HG03558 (cell line): ENCODE measurements at regions not wholly inside any gene's neighbourhood (a gene's known extent, or its start where the extent isn't known, plus 50 kb on each side); places are given as distances from the start of the nearest gene placed in this dataset.

Source experiments
- ATAC-seq: cut with Tn5 transposase; IDR thresholded peaks from one replicate; pipeline ENCODE4 v1.9.1; 2021; ENCODE audit warnings: moderate number of reproducible peaks; ENCODE audit not compliant: unreplicated experiment; ENCODE audit errors: extremely low read depth

DNA sequence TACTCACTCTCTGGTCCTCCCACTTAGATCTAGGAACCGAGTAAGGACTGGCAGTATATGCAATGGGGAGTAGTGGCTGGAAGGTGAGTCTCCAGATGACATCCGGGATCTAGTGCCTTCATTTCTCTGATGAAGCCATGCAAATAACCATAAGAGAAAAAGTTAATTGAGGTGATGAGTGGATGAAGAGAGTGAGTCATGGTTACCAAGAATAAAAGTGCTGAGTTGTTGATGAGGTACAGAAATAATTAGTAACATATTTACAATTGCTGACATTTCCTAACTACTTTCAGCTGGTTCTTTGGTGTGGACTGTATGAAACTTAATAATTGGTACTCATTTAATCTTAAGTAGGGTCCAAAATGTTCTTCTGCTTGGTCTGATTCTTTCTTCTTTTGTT lies 146.7 kb upstream of the PITX2 start:
- no peak for ATAC-seq

DNA sequence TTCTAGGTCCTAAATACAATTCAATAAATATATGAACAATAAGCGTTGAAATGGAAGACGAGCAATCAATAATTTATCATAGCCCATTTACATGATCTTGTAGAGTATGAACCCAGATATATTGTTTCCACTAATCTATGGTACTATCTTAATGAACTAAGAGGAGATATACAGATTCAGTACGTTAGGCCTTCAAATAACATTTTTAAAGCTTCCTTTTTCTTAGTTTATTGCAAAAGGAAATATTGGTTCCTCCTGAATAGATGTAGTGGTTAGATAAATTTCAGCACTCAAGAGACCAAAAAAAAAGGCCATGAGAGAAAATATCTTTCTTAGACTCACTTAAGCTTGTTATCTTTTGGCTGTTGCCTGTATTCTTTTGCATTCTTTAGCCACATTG lies 147.5 kb upstream of the PITX2 start:
- ATAC-seq, result no peak

- no peak for ATAC-seq
Observed at GRCh38 chr4:110778521-110778920, 155.6 kb upstream of the PITX2 start.

DNA sequence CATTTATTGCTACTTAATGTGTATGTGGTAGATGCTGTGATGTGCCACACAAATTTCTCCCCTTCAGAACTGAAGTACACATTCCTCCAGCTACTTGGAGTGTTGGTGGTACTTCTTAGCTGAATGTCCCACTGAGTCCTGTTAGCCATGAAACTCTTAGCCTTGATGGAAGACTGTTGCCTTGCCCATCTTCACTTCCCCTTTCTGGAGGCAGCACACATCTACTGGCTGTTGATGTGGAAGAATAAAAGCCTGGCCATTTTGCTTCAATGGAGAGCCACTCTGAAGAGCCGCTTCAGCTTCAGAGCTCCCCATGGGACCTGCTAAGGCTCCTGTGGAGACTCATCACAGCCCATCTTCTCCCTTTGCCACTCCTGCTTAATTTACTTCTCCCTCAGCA lies 157.7 kb upstream of the PITX2 start:
- no peak for ATAC-seq

GRCh38 chr4:110781944-110782343 lies 159.1 kb upstream of the PITX2 start:
- no peak for ATAC-seq

DNA sequence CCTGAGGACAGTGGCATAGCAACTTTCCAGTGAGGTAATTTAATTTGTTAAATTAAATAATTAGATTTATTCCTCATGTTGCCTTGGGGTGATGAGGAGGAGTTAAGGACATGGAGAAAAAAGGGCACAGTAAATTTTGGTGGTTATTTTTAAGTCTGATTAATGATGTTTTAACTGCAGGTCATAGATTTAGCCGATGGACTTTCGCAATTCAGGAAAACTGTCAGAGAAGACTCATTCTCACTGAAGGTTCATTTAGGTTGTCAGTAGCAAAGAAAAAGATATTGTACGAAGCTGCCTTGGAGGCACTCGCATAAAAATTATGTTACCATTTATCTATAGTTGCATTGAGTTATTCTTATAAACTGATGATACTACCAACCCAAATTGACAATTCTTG lies 164.2 kb upstream of the PITX2 start:
- ATAC-seq, result no peak

GRCh38 chr4:110787707-110788106 lies 164.8 kb upstream of the PITX2 start:
- no peak for ATAC-seq

GRCh38 chr4:110788302-110788701 lies 165.4 kb upstream of the PITX2 start:
- no peak for ATAC-seq

DNA sequence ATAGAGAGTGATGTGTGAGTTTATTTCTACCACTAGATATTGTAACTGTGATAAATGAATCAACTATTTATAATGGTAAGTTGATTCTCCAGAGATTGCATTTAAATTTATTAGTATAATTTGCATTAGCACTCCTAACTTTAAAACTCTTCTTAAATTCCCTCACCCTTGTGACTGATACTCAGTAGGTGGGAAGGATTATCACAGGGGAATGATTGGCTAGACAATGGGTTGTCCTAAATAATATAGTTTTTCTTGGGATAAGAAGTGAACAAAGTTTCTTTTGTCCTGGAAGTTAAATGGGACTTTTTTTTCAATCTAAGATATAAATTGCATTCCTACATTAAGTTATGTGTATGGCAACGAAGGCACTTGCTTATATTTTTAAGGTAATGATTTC lies 169.2 kb upstream of the PITX2 start:
- no peak for ATAC-seq

DNA sequence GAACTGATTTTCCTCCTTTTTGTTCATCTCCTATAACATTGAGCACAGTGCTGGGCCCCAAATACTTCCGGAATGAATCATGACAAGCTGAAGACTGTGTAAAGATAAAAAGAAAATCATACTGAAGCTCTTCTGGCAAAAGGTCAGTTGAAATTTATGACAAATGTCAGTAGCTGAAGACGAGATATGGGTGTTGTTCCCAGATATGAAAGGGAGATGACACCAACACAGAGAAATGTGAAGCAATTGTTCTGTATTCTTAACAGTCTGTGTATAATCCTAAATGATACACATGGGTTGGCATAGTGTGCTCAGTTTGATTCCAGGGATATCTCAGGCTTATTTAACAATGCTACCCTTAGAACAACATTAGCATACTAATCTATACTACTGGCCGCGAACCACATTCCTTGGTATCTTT lies 170.5 kb upstream of the PITX2 start:
- ATAC-seq, result no peak

GRCh38 chr4:110793890-110794554 lies 171.1 kb upstream of the PITX2 start:
- ATAC-seq, result no peak

DNA sequence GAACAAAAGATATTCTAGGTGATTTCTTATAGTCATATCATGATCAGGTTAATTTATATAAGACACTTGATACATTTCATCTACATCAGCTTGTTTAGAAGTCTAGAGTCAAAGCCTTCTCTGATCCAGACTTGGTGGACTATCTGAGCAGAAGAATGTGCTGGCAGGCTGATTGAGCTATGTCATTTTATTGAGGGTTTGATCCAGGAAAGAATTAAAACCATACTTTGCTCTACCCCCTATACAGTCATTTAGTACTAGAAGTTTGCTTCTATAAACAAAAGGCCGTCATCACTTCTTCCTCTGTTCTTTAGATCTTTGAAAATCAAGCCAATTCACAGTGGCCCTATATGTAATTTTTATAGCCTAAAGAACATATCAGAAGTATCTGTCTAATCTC lies 173.1 kb upstream of the PITX2 start:
- ATAC-seq, result no peak

DNA sequence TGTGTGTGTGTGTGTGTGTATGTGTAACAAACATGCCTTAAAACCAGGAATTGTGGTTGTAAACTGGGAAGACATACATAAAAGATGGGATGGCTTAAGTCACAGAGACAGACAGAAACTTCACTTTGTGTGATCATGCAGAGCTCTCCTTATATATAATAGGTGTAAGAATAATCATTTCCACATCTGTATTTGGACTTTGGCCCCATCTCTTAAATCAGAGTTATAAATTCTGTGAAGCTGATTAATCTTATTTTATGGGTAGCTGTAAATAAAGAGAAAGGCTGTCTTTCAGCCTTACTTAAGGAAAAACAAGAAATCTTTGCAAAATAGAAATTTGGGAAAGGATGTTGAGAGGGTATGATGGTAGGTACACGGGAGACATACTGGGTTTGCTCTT lies 174.6 kb upstream of the PITX2 start:
- no peak for ATAC-seq

DNA sequence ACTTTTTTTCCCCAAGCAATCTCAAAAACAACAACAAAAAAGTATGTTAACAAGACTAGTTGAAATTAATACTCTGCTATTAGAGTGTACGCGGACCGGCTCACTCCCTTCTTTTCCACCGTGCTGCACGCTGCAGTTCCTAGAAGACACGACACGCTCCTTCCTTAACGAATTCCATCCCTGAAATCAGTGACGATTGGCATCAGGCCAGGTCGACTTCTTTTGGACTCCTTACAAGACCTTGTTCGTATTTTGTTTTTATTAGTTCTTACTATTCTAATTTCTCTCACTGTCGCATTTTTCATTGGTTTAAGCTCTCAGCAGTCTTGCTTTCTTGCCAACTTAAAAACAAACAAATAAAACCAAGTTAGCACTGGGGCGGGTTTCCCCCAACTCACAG lies 175.8 kb upstream of the PITX2 start:
- ATAC-seq, result no peak

DNA sequence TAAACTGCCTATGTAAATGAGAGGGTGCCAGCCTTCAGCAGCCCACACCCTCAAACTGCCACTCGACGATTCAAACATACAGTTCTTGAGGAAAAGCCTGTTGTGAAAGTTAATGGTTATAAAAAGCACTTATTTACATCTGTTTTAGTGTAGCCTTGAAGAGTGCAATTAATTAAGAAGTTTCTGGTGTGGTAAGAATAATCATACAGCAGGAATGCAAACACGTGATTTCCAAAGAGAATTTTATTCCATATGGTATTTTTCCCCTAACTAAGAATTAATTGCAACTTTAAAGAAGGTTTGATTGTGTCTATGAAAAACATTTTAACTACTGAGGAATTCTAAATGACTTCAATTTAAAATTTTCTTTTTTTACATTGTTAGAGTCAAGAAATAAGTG lies 176.3 kb upstream of the PITX2 start:
- ATAC-seq, result no peak

- ATAC-seq, result no peak
Observed at GRCh38 chr4:110801591-110801990, 178.7 kb upstream of the PITX2 start.

- no peak for ATAC-seq
Observed at GRCh38 chr4:110808351-110808878, 185.5 kb upstream of the PITX2 start.

DNA sequence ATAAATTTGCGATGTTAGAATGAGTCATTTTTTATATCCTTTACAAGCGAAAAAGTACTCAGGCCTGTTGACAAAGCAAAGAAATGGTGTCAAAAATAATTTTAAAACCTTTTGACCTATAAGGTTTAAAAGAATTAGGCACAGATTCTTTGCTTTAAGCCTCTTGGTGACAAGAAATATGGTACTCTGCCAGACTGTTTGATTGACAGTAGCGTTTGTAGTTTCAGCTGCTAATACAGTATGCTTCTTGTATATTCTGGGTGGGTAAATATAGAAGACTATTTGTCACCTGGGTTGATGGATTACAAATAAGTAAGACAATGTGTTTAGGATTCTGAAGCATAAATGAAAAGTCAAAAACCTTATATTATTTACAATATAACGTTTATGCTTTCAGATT lies 193.1 kb upstream of the PITX2 start:
- no peak for ATAC-seq

DNA sequence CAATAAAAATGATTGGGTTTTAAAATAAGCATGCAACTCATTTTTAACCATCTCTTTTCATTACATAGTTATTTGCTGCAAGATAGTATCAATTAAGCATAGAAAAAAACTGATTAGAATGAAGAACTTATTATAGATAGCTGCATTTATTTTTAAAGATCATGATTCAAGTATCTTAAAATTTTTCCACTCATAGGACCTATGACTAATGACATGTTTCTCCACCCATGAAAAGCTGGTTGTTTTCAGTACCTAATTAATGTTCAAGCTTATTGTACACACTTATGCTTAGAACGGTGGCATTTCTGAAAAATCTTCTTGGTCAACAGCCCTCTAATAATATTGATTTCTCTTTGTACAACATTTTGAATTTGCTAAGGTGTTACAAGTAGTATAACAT lies 193.5 kb upstream of the PITX2 start:
- no peak for ATAC-seq

DNA sequence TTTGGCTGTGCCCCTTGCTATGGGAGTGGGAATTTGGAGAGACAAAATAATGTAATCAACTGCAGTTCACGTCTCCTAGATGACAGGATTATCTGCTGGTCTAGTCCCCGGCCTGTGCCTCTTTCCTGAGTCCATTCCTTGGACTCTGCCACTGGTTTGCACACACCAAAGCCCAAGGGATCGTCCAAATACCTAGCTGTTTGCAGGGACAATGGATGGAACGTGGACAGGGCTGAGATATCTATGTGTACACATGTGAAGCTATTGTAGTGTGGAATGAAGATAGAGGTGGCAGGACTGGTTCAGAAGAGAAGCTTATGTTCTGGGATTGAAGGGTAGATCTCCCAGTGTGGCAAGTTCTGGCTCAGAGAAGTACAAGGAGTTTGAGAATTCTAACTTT lies 198.3 kb upstream of the PITX2 start:
- ATAC-seq, result no peak

DNA sequence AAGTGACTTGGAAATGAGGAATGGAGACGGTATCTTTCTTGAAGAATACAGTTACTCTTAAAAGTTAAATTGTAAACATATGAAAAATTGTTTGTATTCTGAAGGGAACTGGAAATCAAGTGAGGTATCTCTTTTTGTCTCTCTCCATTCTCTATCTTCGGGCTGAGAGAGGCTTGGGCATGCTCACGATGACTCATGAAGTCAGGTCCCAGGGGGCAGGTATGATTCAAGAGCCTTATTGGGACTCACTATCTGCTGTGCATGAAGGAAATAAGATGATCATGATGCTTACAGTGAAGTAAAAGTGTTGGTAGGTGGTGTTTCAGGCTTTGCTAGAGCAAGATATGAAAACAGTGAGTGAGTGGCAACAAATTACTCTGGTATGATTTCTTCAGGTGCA lies 200.4 kb upstream of the PITX2 start:
- no peak for ATAC-seq

- no peak for ATAC-seq
Observed at GRCh38 chr4:110824344-110824743, 201.5 kb upstream of the PITX2 start.

- ATAC-seq, result no peak
Observed at GRCh38 chr4:110826656-110827055, 203.8 kb upstream of the PITX2 start.
